ENCODE measurements at regions not wholly inside any gene's neighbourhood (a gene's known extent, or its start where the extent isn't known, plus 50 kb on each side); places are given as distances from the start of the nearest gene placed in this dataset.
A peak's percentile ranks its signal among the peaks of the same experiment; 100 is the strongest.

DNA sequence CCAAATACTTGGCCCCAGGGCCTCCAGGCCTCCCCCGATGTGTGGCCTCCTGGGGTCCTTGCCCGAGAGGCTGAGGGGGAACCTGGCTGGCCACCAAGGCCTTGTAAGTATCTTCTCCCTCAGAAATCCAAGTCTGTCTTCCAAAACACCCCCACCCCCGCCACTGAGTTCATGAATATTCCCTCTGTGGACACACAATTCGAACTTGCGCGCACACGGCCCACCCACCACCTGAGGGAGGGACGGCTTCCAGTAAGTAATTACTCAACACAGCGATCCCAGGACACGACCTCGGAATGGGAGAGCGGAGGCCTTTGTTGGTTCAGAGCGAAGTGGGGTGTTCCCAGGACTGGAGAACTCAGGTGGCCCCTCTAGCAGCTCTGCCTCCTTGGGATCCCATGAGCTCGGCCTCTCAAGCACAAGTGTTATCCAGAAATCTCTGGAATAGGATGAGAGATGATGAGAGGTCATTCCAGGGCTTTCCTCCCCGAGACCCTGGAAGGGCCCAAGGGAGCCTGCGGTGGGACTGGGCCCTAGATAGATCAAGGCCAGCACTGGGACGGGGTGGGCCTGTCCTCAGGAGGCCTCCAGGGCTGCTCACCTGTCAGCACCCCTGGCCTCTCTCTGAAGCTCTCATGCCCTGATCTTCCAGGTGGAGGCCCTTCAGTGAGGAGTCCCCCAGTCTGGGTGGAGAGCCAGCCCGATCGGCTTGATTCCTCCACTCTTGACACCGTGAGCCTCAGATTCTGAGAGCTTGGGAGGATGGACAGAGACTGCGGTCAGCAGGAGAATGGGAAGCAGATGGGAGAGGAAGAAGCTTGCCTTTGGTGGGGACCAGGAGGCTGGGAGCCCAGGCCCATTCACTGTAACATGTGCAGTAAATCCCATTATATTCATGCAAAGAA is 219.0 kb upstream of the RTL1 start:
- intact Hi-C loops (cut with DNase I) = no loop called here
- DNase-seq (no peak), ATAC-seq (no peak)
- Histone ChIP-seq H3K4me1 (no peaks in the 10 kb centered on the region), H3K36me3 (no peaks in the 10 kb centered on the region), H3K27ac (no peak overlapping the region), H3K27me3 (peaks cover 5% of the 10 kb centered on the region), H3K4me3 (no peak overlapping the region), H3K9me3 (no peaks in the 10 kb centered on the region)
- TF ChIP-seq, protein P1, sequence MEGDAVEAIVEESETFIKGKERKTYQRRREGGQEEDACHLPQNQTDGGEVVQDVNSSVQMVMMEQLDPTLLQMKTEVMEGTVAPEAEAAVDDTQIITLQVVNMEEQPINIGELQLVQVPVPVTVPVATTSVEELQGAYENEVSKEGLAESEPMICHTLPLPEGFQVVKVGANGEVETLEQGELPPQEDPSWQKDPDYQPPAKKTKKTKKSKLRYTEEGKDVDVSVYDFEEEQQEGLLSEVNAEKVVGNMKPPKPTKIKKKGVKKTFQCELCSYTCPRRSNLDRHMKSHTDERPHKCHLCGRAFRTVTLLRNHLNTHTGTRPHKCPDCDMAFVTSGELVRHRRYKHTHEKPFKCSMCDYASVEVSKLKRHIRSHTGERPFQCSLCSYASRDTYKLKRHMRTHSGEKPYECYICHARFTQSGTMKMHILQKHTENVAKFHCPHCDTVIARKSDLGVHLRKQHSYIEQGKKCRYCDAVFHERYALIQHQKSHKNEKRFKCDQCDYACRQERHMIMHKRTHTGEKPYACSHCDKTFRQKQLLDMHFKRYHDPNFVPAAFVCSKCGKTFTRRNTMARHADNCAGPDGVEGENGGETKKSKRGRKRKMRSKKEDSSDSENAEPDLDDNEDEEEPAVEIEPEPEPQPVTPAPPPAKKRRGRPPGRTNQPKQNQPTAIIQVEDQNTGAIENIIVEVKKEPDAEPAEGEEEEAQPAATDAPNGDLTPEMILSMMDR (IDR thresholded peaks at IDR 0.05) = no peak

DNA sequence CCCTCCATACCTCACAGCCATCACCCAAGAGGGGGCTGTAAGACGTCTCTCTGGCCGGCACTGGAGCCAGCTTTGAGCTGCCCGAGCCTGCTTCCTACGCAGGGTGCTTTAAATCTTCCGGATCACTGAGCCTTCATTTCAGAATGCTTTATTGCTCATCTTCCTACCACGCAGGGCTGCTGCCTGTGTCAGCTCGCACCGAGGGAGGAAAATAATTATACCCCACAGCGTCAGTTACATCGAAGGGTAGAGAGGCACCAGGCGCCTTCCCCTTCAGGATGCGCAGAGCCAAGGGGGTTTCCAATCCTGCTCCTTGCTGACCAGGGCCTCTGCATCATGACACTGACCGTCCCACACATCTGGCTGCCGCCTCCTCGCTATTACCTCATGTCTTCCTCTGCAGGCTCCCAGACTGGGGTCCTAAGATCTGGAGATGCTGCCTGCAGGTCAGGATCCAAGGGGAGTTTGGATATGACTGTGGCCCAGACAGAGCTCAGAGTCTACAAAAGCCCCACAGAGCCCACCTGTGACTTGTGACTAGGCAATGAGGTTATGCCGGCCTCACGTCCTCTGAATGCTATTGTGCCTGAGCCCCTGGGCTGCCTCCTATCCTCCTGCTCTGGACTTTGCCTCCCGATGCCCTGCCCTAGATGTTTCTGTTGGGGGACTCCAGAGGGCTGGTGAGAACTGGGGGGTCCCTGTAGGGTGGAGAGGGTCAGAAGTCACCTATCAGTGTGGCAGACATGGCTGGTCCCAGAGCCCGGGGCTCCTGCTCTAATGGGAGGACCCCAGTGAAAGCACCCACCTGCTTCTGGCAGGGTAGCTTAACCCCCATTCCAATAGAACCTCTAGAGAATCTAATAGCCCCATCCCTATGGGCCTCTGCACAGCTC is 220.3 kb upstream of the RTL1 start:
- peaks cover 5% of the 10 kb centered on the region for H3K27me3 ChIP-seq
- no peaks in the 10 kb centered on the region for H3K9me3 ChIP-seq
- TF ChIP-seq, protein P1 (IDR thresholded peaks at IDR 0.05) = no peak
- intact Hi-C loops (cut with DNase I) = no loop called here
- DNase-seq (no peak), ATAC-seq (no peak)
- no peaks in the 10 kb centered on the region for H3K4me1 ChIP-seq
- no peaks in the 10 kb centered on the region for H3K36me3 ChIP-seq
- no peak overlapping the region for H3K4me3 ChIP-seq
- no peak overlapping the region for H3K27ac ChIP-seq

DNA sequence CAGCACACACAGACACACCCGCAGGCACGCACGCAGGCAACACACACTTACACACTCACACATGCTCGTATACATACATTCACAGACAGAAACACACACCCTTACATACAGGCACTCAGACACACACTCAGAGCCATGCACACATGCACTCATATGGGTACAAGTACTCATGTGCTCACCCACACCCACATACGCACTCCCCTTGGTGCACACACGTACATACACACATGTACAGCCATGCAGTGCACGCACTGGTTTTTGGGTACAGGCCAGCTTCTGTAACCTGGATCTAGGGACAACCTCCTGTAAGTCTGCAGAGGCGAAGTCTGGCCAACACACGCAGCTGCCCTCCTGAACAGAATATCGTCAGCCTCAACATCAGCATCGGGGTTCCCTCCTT is 221.3 kb upstream of the RTL1 start:
- H3K9me3 ChIP-seq = no peaks in the 10 kb centered on the region
- intact Hi-C loops (cut with DNase I) = no loop called here
- no peaks in the 10 kb centered on the region for H3K36me3 ChIP-seq
- TF ChIP-seq, protein P1 (IDR thresholded peaks at IDR 0.05) = no peak
- H3K4me3 ChIP-seq = no peak overlapping the region
- peaks cover 12% of the 10 kb centered on the region for H3K27me3 ChIP-seq
- ATAC-seq (no peak), DNase-seq (no peak)
- H3K27ac ChIP-seq = no peak overlapping the region
- no peaks in the 10 kb centered on the region for H3K4me1 ChIP-seq

DNA sequence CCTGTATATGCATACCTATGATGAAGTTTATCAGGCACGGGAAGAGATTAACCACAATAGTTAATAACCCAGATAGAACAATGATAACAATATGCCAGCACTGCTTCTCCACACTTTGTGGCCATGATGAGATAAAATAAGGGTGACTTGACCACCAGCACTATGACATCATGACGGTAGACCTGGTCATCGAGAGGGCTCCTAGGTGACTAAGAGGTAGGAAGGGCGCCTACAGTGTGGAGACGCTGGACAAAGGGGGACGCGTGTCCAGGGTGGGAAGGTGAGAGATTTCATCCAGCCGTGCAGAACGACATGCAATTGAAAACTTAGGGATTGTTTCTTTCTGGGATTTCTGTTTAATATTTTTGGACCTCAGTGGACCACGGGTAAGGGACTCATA is 221.8 kb upstream of the RTL1 start:
- Histone ChIP-seq H3K9me3 (no peaks in the 10 kb centered on the region), H3K27me3 (peaks cover 12% of the 10 kb centered on the region), H3K27ac (no peak overlapping the region), H3K4me3 (no peak overlapping the region), H3K4me1 (no peaks in the 10 kb centered on the region), H3K36me3 (no peaks in the 10 kb centered on the region)
- ATAC-seq (no peak), DNase-seq (no peak)
- intact Hi-C loops (cut with DNase I) = no loop called here
- TF ChIP-seq, protein P1 (IDR thresholded peaks at IDR 0.05) = no peak

DNA sequence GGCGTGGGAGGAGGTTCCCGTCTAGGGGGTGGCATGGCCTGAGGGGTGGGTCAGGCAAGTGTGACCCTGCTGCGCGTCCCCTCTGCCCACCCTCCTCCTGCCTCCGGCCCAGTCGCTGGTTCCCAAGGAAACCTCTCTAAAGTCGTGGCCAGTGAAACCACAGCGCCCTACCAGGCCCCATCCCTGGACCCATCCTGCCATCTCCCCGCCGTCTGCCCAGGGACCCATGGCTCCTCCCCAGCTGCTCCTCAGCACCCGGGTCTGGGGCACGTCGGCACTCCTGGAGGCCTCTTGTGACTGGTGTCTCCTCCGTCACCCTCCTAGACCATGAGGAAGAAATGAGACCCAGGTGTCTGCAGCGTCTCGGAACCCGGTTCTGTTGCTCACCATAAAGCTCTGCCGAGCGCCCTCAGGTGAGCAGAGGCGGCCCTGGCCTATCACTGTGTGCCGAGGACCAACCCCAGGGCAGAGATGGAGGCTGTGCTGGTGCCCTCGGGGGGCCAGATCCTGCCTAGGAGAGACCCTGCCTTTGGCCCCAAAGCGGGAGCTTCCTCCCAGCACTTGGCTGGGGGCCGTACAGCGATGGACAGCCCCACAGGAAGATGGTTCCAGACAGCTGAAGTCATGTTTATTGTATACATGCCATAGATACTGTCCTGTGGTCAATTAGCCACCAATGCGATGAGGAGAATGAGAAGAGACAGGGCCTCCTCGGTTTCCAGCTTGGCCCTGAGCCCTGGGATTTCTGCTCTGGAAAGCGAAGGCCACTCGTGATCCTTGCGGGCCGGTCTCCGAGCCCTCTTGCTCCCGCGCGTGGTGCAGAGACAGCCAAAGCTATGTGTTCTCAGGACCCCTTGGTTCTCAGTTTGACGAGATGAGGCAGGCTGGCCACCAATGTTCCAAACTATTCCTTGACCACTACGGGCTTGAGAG is 222.5 kb upstream of the RTL1 start:
- TF ChIP-seq, protein P1 (IDR thresholded peaks at IDR 0.05) = no peak
- H3K27ac ChIP-seq = no peak overlapping the region
- ATAC-seq = no peak
- intact Hi-C loops (cut with DNase I) = no loop called here
- no peaks in the 10 kb centered on the region for H3K4me1 ChIP-seq
- H3K4me3 ChIP-seq = no peak overlapping the region
- peaks cover 15% of the 10 kb centered on the region for H3K27me3 ChIP-seq
- no peaks in the 10 kb centered on the region for H3K36me3 ChIP-seq
- peak; percentile 53 for DNase-seq
- H3K9me3 ChIP-seq = no peaks in the 10 kb centered on the region

All from upper lobe of right lung (tissue), 1 donor.